ENCODE measurements at regions not wholly inside any gene's neighbourhood (a gene's known extent, or its start where the extent isn't known, plus 50 kb on each side); places are given as distances from the start of the nearest gene placed in this dataset.
"Not testable (repeated sequence)": the region's sequence is repeated elsewhere in the genome, so short reads cannot be mapped to it uniquely, and the experiment has no call there.

- Histone ChIP-seq H3K27ac (no peak overlapping the region), H3K4me1 (replicated peaks in 1 of 2) (no peaks in the 10 kb centered on the region), H3K36me3 (replicated peaks in 1 of 2) (no peaks in the 10 kb centered on the region), H3K4me3 (no peak overlapping the region), H3K9me3 (replicated peaks in 1 of 3) (no peaks in the 10 kb centered on the region), H3K27me3 (peaks cover 13% of the 10 kb centered on the region)
- no peak for TF ChIP-seq CTCF (IDR thresholded peaks at IDR 0.05)
- TF ChIP-seq POLR2A (IDR thresholded peaks at IDR 0.05): no peak
- WGBS, 4 donors: 66 to 80% (median 73%) methylated on average over 4 of the region's 4 CpGs
- intact Hi-C loops (cut with DNase I): loop anchor here in 1 of 2 donors (10.0 kb wide), 1 partner anchor 74 kb away; no protein-coding TSS in a partner anchor
- DNase-seq: no peak
Observed at GRCh38 chr9:21710548-21711191, 91.8 kb upstream of the MTAP start.

- Histone ChIP-seq H3K9me3 (replicated peaks in 1 of 3) (no peaks in the 10 kb centered on the region), H3K4me1 (replicated peaks in 1 of 2) (no peaks in the 10 kb centered on the region), H3K27me3 (peaks cover 8% of the 10 kb centered on the region), H3K36me3 (replicated peaks in 1 of 2) (no peaks in the 10 kb centered on the region), H3K27ac (no peak overlapping the region), H3K4me3 (no peak overlapping the region)
- no peak for DNase-seq
- WGBS, 4 donors: 24 to 43% (median 32%) methylated on average over 2 of the region's 2 CpGs
- TF ChIP-seq CTCF (IDR thresholded peaks at IDR 0.05): no peak
- no peak for TF ChIP-seq POLR2A (IDR thresholded peaks at IDR 0.05)
- intact Hi-C loops (cut with DNase I): loop anchor here in 1 of 2 donors (10.0 kb wide), 1 partner anchor 73 kb away; no protein-coding TSS in a partner anchor
Observed at GRCh38 chr9:21711504-21711903, 90.9 kb upstream of the MTAP start.

- Histone ChIP-seq H3K9me3 (replicated peaks in 1 of 3) (no peaks in the 10 kb centered on the region), H3K27me3 (no peaks in the 10 kb centered on the region), H3K4me1 (replicated peaks in 1 of 2) (no peaks in the 10 kb centered on the region), H3K27ac (no peak overlapping the region), H3K36me3 (replicated peaks in 1 of 2) (no peaks in the 10 kb centered on the region), H3K4me3 (no peak overlapping the region)
- intact Hi-C loops (cut with DNase I): loop anchor here in 1 of 2 donors (10.0 kb wide), 1 partner anchor 69 kb away; no protein-coding TSS in a partner anchor
- DNase-seq: no peak
- TF ChIP-seq CTCF (IDR thresholded peaks at IDR 0.05) (no peak), POLR2A (IDR thresholded peaks at IDR 0.05) (no peak)
- 13 to 24% (median 18%) methylated on average over 1 of the region's 1 CpG for WGBS, 4 donors
Observed at GRCh38 chr9:21715408-21715807, 87.0 kb upstream of the MTAP start.

GRCh38 chr9:21720758-21721157 is 81.7 kb upstream of the MTAP start:
- WGBS, 4 donors: 61 to 75% (median 70%) methylated on average over 5 of the region's 5 CpGs
- no peak for DNase-seq
- Histone ChIP-seq H3K4me1 (replicated peaks in 1 of 2) (no peaks in the 10 kb centered on the region), H3K36me3 (replicated peaks in 1 of 2) (no peaks in the 10 kb centered on the region), H3K27ac (no peak overlapping the region), H3K9me3 (replicated peaks in 1 of 3) (no peaks in the 10 kb centered on the region), H3K4me3 (no peak overlapping the region), H3K27me3 (no peaks in the 10 kb centered on the region)
- intact Hi-C loops (cut with DNase I): no loop called here
- TF ChIP-seq POLR2A (IDR thresholded peaks at IDR 0.05) (no peak), CTCF (IDR thresholded peaks at IDR 0.05) (no peak)

- H3K36me3 ChIP-seq (replicated peaks in 1 of 2); DNase-seq; H3K27me3 ChIP-seq; H3K4me3 ChIP-seq; H3K27ac ChIP-seq; H3K4me1 ChIP-seq (replicated peaks in 1 of 2); H3K9me3 ChIP-seq (replicated peaks in 1 of 3); intact Hi-C loops (cut with DNase I): not testable (repeated sequence)
- WGBS, 4 donors: 72 to 84% (median 80%) methylated on average over 8 to 9 of the region's 9 CpGs
Observed at GRCh38 chr9:21727411-21727810, 75.0 kb upstream of the MTAP start.

Data from adrenal gland (tissue), 9 donors.